WERI-Rb-1 (cell line): ENCODE measurements at regions not wholly inside any gene's neighbourhood (a gene's known extent, or its start where the extent isn't known, plus 50 kb on each side); places are given as distances from the start of the nearest gene placed in this dataset.

ENCODE experiments used
- DNase-seq: peaks from one replicate; pipeline ENCODE4 v3.0.0-alpha.2; 2020
- H3K27ac ChIP-seq: fragments of 250-450 bp; sonication (Bioruptor Pico); 2 replicates; pipeline ENCODE4 v1.5.1; 2020; ENCODE audit warnings: mild to moderate bottlenecking, moderate library complexity
- H3K27me3 ChIP-seq: fragments of 250-450 bp; sonication (Bioruptor Pico); 2 replicates; pipeline ENCODE4 v1.5.1; 2021; ENCODE audit warnings: mild to moderate bottlenecking, low read depth, moderate library complexity; ENCODE audit not compliant: insufficient read depth, severe bottlenecking
- H3K36me3 ChIP-seq: fragments of 250-450 bp; sonication (Bioruptor Pico); 2 replicates; pipeline ENCODE4 v1.5.1; 2020; ENCODE audit warnings: mild to moderate bottlenecking, moderate library complexity
- H3K4me3 ChIP-seq: 2 replicates; pipeline ENCODE4 v1.5.1; 2011; ENCODE audit warnings: low read depth, mild to moderate bottlenecking, control low read depth, low read length
- H3K9me3 ChIP-seq: fragments of 250-450 bp; sonication (Bioruptor Pico); 2 replicates; pipeline ENCODE4 v1.5.1; 2021; ENCODE audit warnings: mild to moderate bottlenecking, moderate library complexity; ENCODE audit not compliant: severe bottlenecking
- CTCF ChIP-seq: IDR thresholded peaks from 2 replicates; pipeline ENCODE4 v1.5.1; 2011; ENCODE audit warnings: low read depth, mild to moderate bottlenecking, control low read depth, inconsistent platforms, low read length

GRCh38 chr14:53634793-53635192 lies 321.8 kb downstream of the BMP4 start:
- Histone ChIP-seq H3K27me3 (peaks cover 62% of the 10 kb centered on the region), H3K27ac (no peak overlapping the region), H3K36me3 (no peaks in the 10 kb centered on the region), H3K4me3 (no peak overlapping the region), H3K9me3 (no peaks in the 10 kb centered on the region)
- no peak for TF ChIP-seq CTCF
- no peak for DNase-seq

- H3K36me3 ChIP-seq, result no peaks in the 10 kb centered on the region
- no peak for DNase-seq
- H3K4me3 ChIP-seq, result no peak overlapping the region
- H3K9me3 ChIP-seq, result no peaks in the 10 kb centered on the region
- TF ChIP-seq CTCF, result no peak
- peaks cover 61% of the 10 kb centered on the region for H3K27me3 ChIP-seq
- no peak overlapping the region for H3K27ac ChIP-seq
Measured at GRCh38 chr14:53630336-53630735, 326.3 kb downstream of the BMP4 start.

- Histone ChIP-seq H3K36me3 (no peaks in the 10 kb centered on the region), H3K9me3 (no peaks in the 10 kb centered on the region), H3K4me3 (no peak overlapping the region), H3K27ac (no peak overlapping the region), H3K27me3 (peaks cover 59% of the 10 kb centered on the region)
- TF ChIP-seq CTCF, result no peak
- no peak for DNase-seq
Measured at GRCh38 chr14:53628732-53629430, 327.7 kb downstream of the BMP4 start.

- no peak for DNase-seq
- no peak overlapping the region for H3K4me3 ChIP-seq
- no peaks in the 10 kb centered on the region for H3K36me3 ChIP-seq
- no peaks in the 10 kb centered on the region for H3K9me3 ChIP-seq
- H3K27ac ChIP-seq, result no peak overlapping the region
- H3K27me3 ChIP-seq, result peaks cover 53% of the 10 kb centered on the region
- TF ChIP-seq CTCF, result no peak
Measured at GRCh38 chr14:53628261-53628660, 328.4 kb downstream of the BMP4 start.

GRCh38 chr14:53626761-53627160 lies 329.9 kb downstream of the BMP4 start:
- no peak for DNase-seq
- peaks cover 39% of the 10 kb centered on the region for H3K27me3 ChIP-seq
- H3K36me3 ChIP-seq, result no peaks in the 10 kb centered on the region
- no peaks in the 10 kb centered on the region for H3K9me3 ChIP-seq
- no peak for TF ChIP-seq CTCF
- H3K4me3 ChIP-seq, result no peak overlapping the region
- no peak overlapping the region for H3K27ac ChIP-seq

- Histone ChIP-seq H3K36me3 (no peaks in the 10 kb centered on the region), H3K27ac (no peak overlapping the region), H3K4me3 (no peak overlapping the region), H3K9me3 (no peaks in the 10 kb centered on the region), H3K27me3 (peaks cover 19% of the 10 kb centered on the region)
- no peak for TF ChIP-seq CTCF
- DNase-seq, result no peak
Measured at GRCh38 chr14:53622447-53622846, 334.2 kb downstream of the BMP4 start.
